ENCODE measurements at regions not wholly inside any gene's neighbourhood (a gene's known extent, or its start where the extent isn't known, plus 50 kb on each side); places are given as distances from the start of the nearest gene placed in this dataset.
"Not testable (repeated sequence)": the region's sequence is repeated elsewhere in the genome, so short reads cannot be mapped to it uniquely, and the experiment has no call there.

DNA sequence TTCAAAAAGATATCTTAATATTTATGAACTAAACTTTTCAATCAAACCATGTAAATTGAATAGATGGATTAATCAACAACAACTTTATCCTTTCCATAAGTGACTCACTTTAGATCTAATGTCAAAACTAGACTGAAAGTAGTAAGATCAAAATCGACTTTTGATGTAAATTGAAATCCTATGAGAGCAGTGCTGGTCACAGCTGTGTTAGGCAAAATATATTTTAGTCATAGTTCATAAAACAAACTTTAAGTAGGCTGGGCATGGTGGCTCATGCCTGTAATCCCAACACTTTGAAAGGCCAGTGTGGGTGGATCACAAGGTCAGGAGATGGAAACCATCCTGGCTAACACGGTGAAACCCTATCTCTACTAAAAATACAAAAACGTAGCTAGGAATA, 245.5 kb downstream of the CDY2A start:
- in situ Hi-C loops (cut with HindIII; ENCODE audit: extremely low pct_ligation_motif_present, low pct_unique_long_range_greater_than_20kb); H3K36me3 ChIP-seq (replicated peaks in 1 of 2; ENCODE audit: control insufficient read depth in 1 of 2, insufficient read depth in 2 of 2, low read length in 2 of 2); FAIRE-seq; BruUV-seq (replicated peaks); CTCF ChIA-PET (ENCODE audit: low intra/inter-chr PET ratio, low total read pairs); H3K79me2 ChIP-seq (ENCODE audit: insufficient read depth, low read length); POLR2A ChIA-PET; H3K9me3 ChIP-seq (ENCODE audit: low read length); H3K27ac ChIP-seq (ENCODE audit: extremely low read length, insufficient read depth, low read length); H3K4me3 ChIP-seq (replicated peaks in 1 of 3; ENCODE audit: insufficient read depth in 1 of 3, low read depth in 2 of 3, low read length in 3 of 3); H4K20me1 ChIP-seq (ENCODE audit: insufficient read depth, low read length); H2AFZ ChIP-seq (ENCODE audit: low read length); H3K9ac ChIP-seq (ENCODE audit: insufficient read depth, low read depth, low read length); H3K4me2 ChIP-seq (ENCODE audit: low read depth, low read length); DNase-seq (ENCODE audit: low spot score); ATAC-seq; H3K4me1 ChIP-seq (ENCODE audit: insufficient read depth, low read length); intact Hi-C loops (cut with micrococcal nuclease; ENCODE audit: unreplicated experiment); H3K27me3 ChIP-seq (ENCODE audit: control insufficient read depth in 1 of 2, insufficient read depth in 2 of 2, low read length in 2 of 2): not testable (repeated sequence)
- whole genome bisulfite sequencing (ENCODE audit: low lambda C conversion rate), result no CpG with 5 or more reads among the region's 3 CpGs

DNA sequence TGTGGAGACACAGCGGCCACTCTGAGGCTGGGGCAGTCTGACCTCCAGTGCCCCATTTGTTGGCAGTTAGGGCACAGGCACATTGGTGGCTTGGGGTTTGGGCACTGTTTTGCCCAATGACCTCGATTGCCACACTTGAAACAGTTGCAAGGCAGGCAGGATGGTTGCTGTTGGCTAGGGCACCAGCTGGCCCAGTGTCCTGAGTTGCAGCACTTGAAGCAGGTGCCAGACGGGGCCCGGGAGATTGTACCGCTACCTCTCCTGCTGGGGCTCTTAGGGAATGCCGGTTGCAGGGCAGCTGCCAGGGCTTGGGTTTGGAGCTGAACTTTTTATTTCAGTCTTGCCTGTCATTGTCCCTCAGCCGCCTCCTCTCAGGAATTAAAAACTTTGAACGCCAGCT, 252.2 kb upstream of the HSFY1 start:
- H3K36me3 ChIP-seq (replicated peaks in 1 of 2; ENCODE audit: control insufficient read depth in 1 of 2, insufficient read depth in 2 of 2, low read length in 2 of 2); H3K4me3 ChIP-seq (replicated peaks in 1 of 3; ENCODE audit: insufficient read depth in 1 of 3, low read depth in 2 of 3, low read length in 3 of 3); CTCF ChIA-PET (ENCODE audit: low intra/inter-chr PET ratio, low total read pairs); in situ Hi-C loops (cut with HindIII; ENCODE audit: extremely low pct_ligation_motif_present, low pct_unique_long_range_greater_than_20kb); ATAC-seq; DNase-seq (ENCODE audit: low spot score); H3K4me2 ChIP-seq (ENCODE audit: low read depth, low read length); H3K9me3 ChIP-seq (ENCODE audit: low read length); H2AFZ ChIP-seq (ENCODE audit: low read length); H3K4me1 ChIP-seq (ENCODE audit: insufficient read depth, low read length); FAIRE-seq; H3K9ac ChIP-seq (ENCODE audit: insufficient read depth, low read depth, low read length); BruUV-seq (replicated peaks); H3K27me3 ChIP-seq (ENCODE audit: control insufficient read depth in 1 of 2, insufficient read depth in 2 of 2, low read length in 2 of 2); H3K79me2 ChIP-seq (ENCODE audit: insufficient read depth, low read length); intact Hi-C loops (cut with micrococcal nuclease; ENCODE audit: unreplicated experiment); H3K27ac ChIP-seq (ENCODE audit: extremely low read length, insufficient read depth, low read length); POLR2A ChIA-PET; H4K20me1 ChIP-seq (ENCODE audit: insufficient read depth, low read length): not testable (repeated sequence)
- WGBS (ENCODE audit: low lambda C conversion rate), result no CpG with 5 or more reads among the region's 8 CpGs

DNA sequence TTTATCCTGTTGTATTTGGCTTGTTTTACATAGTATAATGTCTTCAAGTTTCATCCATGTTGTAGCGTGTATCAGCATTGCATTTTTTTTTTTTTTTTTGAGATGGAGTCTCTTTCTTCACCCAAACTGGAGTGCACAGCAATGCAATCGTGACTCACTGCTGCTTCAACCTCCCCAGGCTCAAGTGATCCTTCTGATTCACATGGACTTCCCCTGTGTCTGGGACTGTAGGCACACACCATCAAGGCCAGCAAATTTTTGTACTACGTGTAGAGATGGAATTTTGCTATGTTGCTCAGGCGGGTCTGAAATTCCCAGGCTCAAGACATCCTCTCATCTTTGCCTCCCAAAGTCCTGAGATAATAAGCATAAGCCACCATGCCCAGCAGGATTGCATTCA, 248.1 kb upstream of the HSFY1 start:
- WGBS (ENCODE audit: low lambda C conversion rate), result no CpG with 5 or more reads among the region's 4 CpGs

DNA sequence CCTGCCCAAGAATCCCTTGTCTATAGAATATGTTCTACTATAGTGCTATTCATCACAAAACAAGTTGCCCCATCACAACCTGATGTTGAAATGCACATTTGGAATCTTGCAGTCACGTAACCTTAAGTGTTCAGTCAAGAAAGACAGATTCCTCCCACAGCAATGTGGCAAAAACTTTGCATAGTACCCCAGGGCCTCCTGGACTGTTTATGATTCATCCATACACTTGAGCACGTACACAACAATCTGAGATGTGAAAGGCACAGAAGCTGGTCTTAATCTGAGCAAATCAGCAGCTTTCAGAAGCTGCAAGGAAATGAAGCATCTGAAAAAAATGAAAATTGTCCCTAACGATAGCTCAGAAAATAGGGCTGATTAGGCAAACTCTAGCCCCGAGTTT, 240.2 kb upstream of the HSFY1 start:
- WGBS (ENCODE audit: low lambda C conversion rate), result no CpG with 5 or more reads among the region's 4 CpGs
- H3K4me3 ChIP-seq (replicated peaks in 1 of 3; ENCODE audit: insufficient read depth in 1 of 3, low read depth in 2 of 3, low read length in 3 of 3); POLR2A ChIA-PET; H3K4me1 ChIP-seq (ENCODE audit: insufficient read depth, low read length); H4K20me1 ChIP-seq (ENCODE audit: insufficient read depth, low read length); DNase-seq (ENCODE audit: low spot score); H3K36me3 ChIP-seq (replicated peaks in 1 of 2; ENCODE audit: control insufficient read depth in 1 of 2, insufficient read depth in 2 of 2, low read length in 2 of 2); H3K79me2 ChIP-seq (ENCODE audit: insufficient read depth, low read length); BruUV-seq (replicated peaks); in situ Hi-C loops (cut with HindIII; ENCODE audit: extremely low pct_ligation_motif_present, low pct_unique_long_range_greater_than_20kb); intact Hi-C loops (cut with micrococcal nuclease; ENCODE audit: unreplicated experiment); H3K27me3 ChIP-seq (ENCODE audit: control insufficient read depth in 1 of 2, insufficient read depth in 2 of 2, low read length in 2 of 2); H3K9ac ChIP-seq (ENCODE audit: insufficient read depth, low read depth, low read length); H3K4me2 ChIP-seq (ENCODE audit: low read depth, low read length); FAIRE-seq; ATAC-seq; H2AFZ ChIP-seq (ENCODE audit: low read length); CTCF ChIA-PET (ENCODE audit: low intra/inter-chr PET ratio, low total read pairs); H3K9me3 ChIP-seq (ENCODE audit: low read length); H3K27ac ChIP-seq (ENCODE audit: extremely low read length, insufficient read depth, low read length): not testable (repeated sequence)

More for the DNA sequence above, 248.1 kb upstream of the HSFY1 start:
- H3K4me3 ChIP-seq (replicated peaks in 1 of 3; ENCODE audit: insufficient read depth in 1 of 3, low read depth in 2 of 3, low read length in 3 of 3); H3K9ac ChIP-seq (ENCODE audit: insufficient read depth, low read depth, low read length); H4K20me1 ChIP-seq (ENCODE audit: insufficient read depth, low read length); in situ Hi-C loops (cut with HindIII; ENCODE audit: extremely low pct_ligation_motif_present, low pct_unique_long_range_greater_than_20kb); H3K4me2 ChIP-seq (ENCODE audit: low read depth, low read length); H3K9me3 ChIP-seq (ENCODE audit: low read length); H2AFZ ChIP-seq (ENCODE audit: low read length); H3K27ac ChIP-seq (ENCODE audit: extremely low read length, insufficient read depth, low read length); H3K79me2 ChIP-seq (ENCODE audit: insufficient read depth, low read length); BruUV-seq (replicated peaks); intact Hi-C loops (cut with micrococcal nuclease; ENCODE audit: unreplicated experiment); H3K27me3 ChIP-seq (ENCODE audit: control insufficient read depth in 1 of 2, insufficient read depth in 2 of 2, low read length in 2 of 2); ATAC-seq; H3K4me1 ChIP-seq (ENCODE audit: insufficient read depth, low read length); H3K36me3 ChIP-seq (replicated peaks in 1 of 2; ENCODE audit: control insufficient read depth in 1 of 2, insufficient read depth in 2 of 2, low read length in 2 of 2); POLR2A ChIA-PET; DNase-seq (ENCODE audit: low spot score); CTCF ChIA-PET (ENCODE audit: low intra/inter-chr PET ratio, low total read pairs); FAIRE-seq: not testable (repeated sequence)

GRCh38 chrY:18311853-18312252, 234.7 kb upstream of the HSFY1 start:
- H3K4me2 ChIP-seq (ENCODE audit: low read depth, low read length); CTCF ChIA-PET (ENCODE audit: low intra/inter-chr PET ratio, low total read pairs); H3K4me1 ChIP-seq (ENCODE audit: insufficient read depth, low read length); H2AFZ ChIP-seq (ENCODE audit: low read length); POLR2A ChIA-PET; H3K79me2 ChIP-seq (ENCODE audit: insufficient read depth, low read length); H3K27me3 ChIP-seq (ENCODE audit: control insufficient read depth in 1 of 2, insufficient read depth in 2 of 2, low read length in 2 of 2); H4K20me1 ChIP-seq (ENCODE audit: insufficient read depth, low read length); H3K9me3 ChIP-seq (ENCODE audit: low read length); H3K9ac ChIP-seq (ENCODE audit: insufficient read depth, low read depth, low read length); H3K36me3 ChIP-seq (replicated peaks in 1 of 2; ENCODE audit: control insufficient read depth in 1 of 2, insufficient read depth in 2 of 2, low read length in 2 of 2); DNase-seq (ENCODE audit: low spot score); H3K27ac ChIP-seq (ENCODE audit: extremely low read length, insufficient read depth, low read length); intact Hi-C loops (cut with micrococcal nuclease; ENCODE audit: unreplicated experiment); BruUV-seq (replicated peaks); in situ Hi-C loops (cut with HindIII; ENCODE audit: extremely low pct_ligation_motif_present, low pct_unique_long_range_greater_than_20kb); FAIRE-seq; H3K4me3 ChIP-seq (replicated peaks in 1 of 3; ENCODE audit: insufficient read depth in 1 of 3, low read depth in 2 of 3, low read length in 3 of 3); ATAC-seq: not testable (repeated sequence)
- WGBS (ENCODE audit: low lambda C conversion rate), result no CpG with 5 or more reads among the region's 5 CpGs

All from HepG2 (cell line).